Retinal pigment epithelial cell (primary cell): ENCODE measurements at regions not wholly inside any gene's neighbourhood (a gene's known extent, or its start where the extent isn't known, plus 50 kb on each side); places are given as distances from the start of the nearest gene placed in this dataset.

Experiments
- DNase-seq: peaks from one replicate; pipeline ENCODE4 v3.0.0-alpha.2; 2010; ENCODE audit warnings: low read depth
- H3K4me3 ChIP-seq: 2 replicates; pipeline ENCODE4 v1.5.1; 2011; ENCODE audit warnings: mild to moderate bottlenecking, low read length, control low read depth, moderate library complexity
- CTCF ChIP-seq: conservative IDR thresholded peaks from 2 replicates; pipeline ENCODE4 v1.5.1; 2011; ENCODE audit warnings: low read depth, low read length, control low read depth, inconsistent platforms

- DNase-seq, result no peak
- no peak overlapping the region for H3K4me3 ChIP-seq
- no peak for TF ChIP-seq CTCF
Measured at GRCh38 chr10:131848741-131849590, 51.8 kb upstream of the PPP2R2D start.

GRCh38 chr10:131849591-131850382 lies 51.0 kb upstream of the PPP2R2D start:
- DNase-seq, result no peak
- TF ChIP-seq CTCF, result no peak
- H3K4me3 ChIP-seq, result no peak overlapping the region

- TF ChIP-seq CTCF, result no peak
- H3K4me3 ChIP-seq, result no peak overlapping the region
- DNase-seq, result no peak
Measured at GRCh38 chr10:131850383-131850870, 50.4 kb upstream of the PPP2R2D start.
